GM18511 (cell line): ENCODE measurements at regions not wholly inside any gene's neighbourhood (a gene's known extent, or its start where the extent isn't known, plus 50 kb on each side); places are given as distances from the start of the nearest gene placed in this dataset.

Source experiments
- ATAC-seq: cut with Tn5 transposase; IDR thresholded peaks from one replicate; pipeline ENCODE4 v1.9.1; 2021; ENCODE audit warnings: mild to moderate bottlenecking, moderate library complexity; ENCODE audit not compliant: unreplicated experiment

- no peak for ATAC-seq
Measured at GRCh38 chr9:71218774-71219173, 97.4 kb upstream of the TRPM3 start.

- no peak for ATAC-seq
Measured at GRCh38 chr9:71213633-71214032, 92.2 kb upstream of the TRPM3 start.

DNA sequence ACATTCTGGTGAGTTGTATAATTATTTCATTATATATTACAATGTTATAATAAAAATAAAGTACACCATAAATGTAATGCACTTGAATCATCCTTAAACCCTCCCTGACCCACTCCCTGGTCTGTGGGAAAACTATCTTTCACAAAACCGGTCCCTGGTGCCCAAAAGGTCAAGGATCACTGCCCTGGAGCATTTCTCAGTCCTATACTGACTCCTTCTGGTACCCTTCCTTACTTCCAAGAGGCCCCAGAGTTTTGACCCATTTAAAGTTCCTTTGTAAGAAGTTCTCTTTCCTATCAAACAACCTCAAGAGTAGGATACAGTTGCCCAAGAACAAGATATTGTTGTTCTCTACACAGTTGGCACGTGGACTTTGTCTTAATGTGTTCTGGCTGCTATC is 88.9 kb upstream of the TRPM3 start:
- ATAC-seq, result no peak

- ATAC-seq, result no peak
Measured at GRCh38 chr9:71209890-71210289, 88.5 kb upstream of the TRPM3 start.

GRCh38 chr9:71202931-71203330 is 81.5 kb upstream of the TRPM3 start:
- ATAC-seq, result no peak

GRCh38 chr9:71191708-71192107 is 70.3 kb upstream of the TRPM3 start:
- ATAC-seq, result no peak

DNA sequence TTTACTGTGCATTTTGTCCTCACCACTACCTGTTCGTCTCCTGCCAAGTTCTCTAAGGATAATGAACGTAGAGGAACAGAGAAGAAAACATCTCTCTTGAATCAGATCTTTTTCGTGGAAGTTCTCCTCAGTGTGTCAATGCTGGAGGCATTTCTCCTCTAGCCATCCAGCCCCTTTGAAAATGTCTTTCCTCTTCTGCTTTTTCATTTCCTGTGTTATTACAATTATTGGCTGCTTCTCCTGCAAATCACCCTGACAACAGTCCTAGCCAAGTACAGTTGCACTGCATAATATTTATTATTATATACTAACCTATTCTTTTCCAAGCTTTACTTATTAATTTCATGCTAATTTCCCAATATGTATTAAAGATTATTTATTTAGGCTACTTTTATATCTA is 61.8 kb upstream of the TRPM3 start:
- ATAC-seq, result no peak

- no peak for ATAC-seq
Measured at GRCh38 chr9:71179183-71179582, 57.8 kb upstream of the TRPM3 start.

- ATAC-seq, result no peak
Measured at GRCh38 chr9:71177901-71178300, 56.5 kb upstream of the TRPM3 start.

GRCh38 chr9:71171517-71171916 is 50.1 kb upstream of the TRPM3 start:
- ATAC-seq, result no peak
